ENCODE measurements at regions not wholly inside any gene's neighbourhood (a gene's known extent, or its start where the extent isn't known, plus 50 kb on each side); places are given as distances from the start of the nearest gene placed in this dataset.

GRCh38 chr2:39571111-39571731, 94.5 kb upstream of the TMEM178A start (continued):
- no peak for TF ChIP-seq ZBTB40 (IDR thresholded peaks at IDR 0.05)
- TF ChIP-seq ZBTB40 (CRISPR knock-in tag; IDR thresholded peaks at IDR 0.05): no peak
- no peak for TF ChIP-seq SRF (IDR thresholded peaks at IDR 0.05; ENCODE audit: low read depth, low read length)
- TF ChIP-seq RARA (CRISPR knock-in tag; IDR thresholded peaks at IDR 0.05): peak; percentile 64
- no peak for TF ChIP-seq STAT5B (CRISPR knock-in tag; IDR thresholded peaks at IDR 0.05)
- TF ChIP-seq ZSCAN25 (CRISPR knock-in tag; IDR thresholded peaks at IDR 0.05): no peak
- no peak for TF ChIP-seq UBTF (CRISPR knock-in tag; IDR thresholded peaks at IDR 0.05)
- TF ChIP-seq TP53 (CRISPR knock-in tag; conservative IDR thresholded peaks at IDR 0.05): no peak
- no peak for TF ChIP-seq ZNF260 (CRISPR knock-in tag; IDR thresholded peaks at IDR 0.05; ENCODE audit: borderline replicate concordance, low read depth)
- no peak for TF ChIP-seq MTF2 (CRISPR knock-in tag; IDR thresholded peaks at IDR 0.05; ENCODE audit: borderline replicate concordance)
- no peak for TF ChIP-seq DR1 (CRISPR knock-in tag; IDR thresholded peaks at IDR 0.05)
- TF ChIP-seq ZNF83 (CRISPR knock-in tag; IDR thresholded peaks at IDR 0.05; ENCODE audit: borderline replicate concordance): no peak
- TF ChIP-seq SRSF9 (IDR thresholded peaks at IDR 0.05; ENCODE audit: borderline replicate concordance, insufficient read depth, low read depth, low read length, poor library complexity, severe bottlenecking): no peak
- no peak for TF ChIP-seq ZBTB37 (CRISPR knock-in tag; IDR thresholded peaks at IDR 0.05)
- no peak for TF ChIP-seq ZNF33B (CRISPR knock-in tag; IDR thresholded peaks at IDR 0.05)
- TF ChIP-seq, protein P1, sequence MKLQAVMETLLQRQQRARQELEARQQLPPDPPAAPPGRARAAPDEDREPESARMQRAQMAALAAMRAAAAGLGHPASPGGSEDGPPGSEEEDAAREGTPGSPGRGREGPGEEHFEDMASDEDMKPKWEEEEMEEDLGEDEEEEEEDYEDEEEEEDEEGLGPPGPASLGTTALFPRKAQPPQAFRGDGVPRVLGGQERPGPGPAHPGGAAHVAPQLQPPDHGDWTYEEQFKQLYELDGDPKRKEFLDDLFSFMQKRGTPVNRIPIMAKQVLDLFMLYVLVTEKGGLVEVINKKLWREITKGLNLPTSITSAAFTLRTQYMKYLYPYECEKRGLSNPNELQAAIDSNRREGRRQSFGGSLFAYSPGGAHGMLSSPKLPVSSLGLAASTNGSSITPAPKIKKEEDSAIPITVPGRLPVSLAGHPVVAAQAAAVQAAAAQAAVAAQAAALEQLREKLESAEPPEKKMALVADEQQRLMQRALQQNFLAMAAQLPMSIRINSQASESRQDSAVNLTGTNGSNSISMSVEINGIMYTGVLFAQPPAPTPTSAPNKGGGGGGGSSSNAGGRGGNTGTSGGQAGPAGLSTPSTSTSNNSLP (IDR thresholded peaks at IDR 0.05; ENCODE audit: low read depth, low read length): no peak
